Body of pancreas (tissue), 4 donors: ENCODE measurements at regions not wholly inside any gene's neighbourhood (a gene's known extent, or its start where the extent isn't known, plus 50 kb on each side); places are given as distances from the start of the nearest gene placed in this dataset.

Experiments used
- POLR2A ChIP-seq, 3 donors: fragments of 450-650 bp; IDR thresholded peaks; one replicate each; pipeline ENCODE4 v1.6.1; 2016; ENCODE audit warnings: antibody characterized with exemption in 3 of 3, mild to moderate bottlenecking in 2 of 3
- TF ChIP-seq, protein P1 (sequence below), 7 experiments: fragments of 450-650 bp in 4 of 7; fragments of 200-600 bp in 3 of 7; sonication (generic) in 3 of 7; IDR thresholded peaks; one replicate each; pipeline ENCODE4 v1.5.1; 2016 to 2019; ENCODE audit warnings: antibody characterized with exemption in 7 of 7

DNA sequence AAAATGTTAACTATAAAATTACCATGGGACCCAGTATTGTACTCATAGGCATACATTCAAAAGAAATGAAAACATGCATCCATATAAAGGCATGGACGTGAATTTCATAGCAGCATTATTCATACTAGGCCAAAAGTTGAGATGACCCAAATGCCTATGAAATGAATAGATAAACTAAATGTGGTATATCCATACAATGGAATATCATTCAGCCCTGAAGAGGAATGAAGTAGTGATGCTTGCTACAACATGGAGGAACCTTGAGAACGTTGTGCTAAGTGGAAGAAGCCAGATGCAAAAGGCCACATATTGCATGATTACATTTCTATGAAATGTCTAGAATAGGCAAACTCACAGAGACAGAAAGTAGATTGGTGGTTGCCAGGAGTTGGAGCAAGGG is 127.1 kb upstream of the IPO9 start:
- TF ChIP-seq, protein P1, sequence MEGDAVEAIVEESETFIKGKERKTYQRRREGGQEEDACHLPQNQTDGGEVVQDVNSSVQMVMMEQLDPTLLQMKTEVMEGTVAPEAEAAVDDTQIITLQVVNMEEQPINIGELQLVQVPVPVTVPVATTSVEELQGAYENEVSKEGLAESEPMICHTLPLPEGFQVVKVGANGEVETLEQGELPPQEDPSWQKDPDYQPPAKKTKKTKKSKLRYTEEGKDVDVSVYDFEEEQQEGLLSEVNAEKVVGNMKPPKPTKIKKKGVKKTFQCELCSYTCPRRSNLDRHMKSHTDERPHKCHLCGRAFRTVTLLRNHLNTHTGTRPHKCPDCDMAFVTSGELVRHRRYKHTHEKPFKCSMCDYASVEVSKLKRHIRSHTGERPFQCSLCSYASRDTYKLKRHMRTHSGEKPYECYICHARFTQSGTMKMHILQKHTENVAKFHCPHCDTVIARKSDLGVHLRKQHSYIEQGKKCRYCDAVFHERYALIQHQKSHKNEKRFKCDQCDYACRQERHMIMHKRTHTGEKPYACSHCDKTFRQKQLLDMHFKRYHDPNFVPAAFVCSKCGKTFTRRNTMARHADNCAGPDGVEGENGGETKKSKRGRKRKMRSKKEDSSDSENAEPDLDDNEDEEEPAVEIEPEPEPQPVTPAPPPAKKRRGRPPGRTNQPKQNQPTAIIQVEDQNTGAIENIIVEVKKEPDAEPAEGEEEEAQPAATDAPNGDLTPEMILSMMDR (IDR thresholded peaks at IDR 0.05), result no peak
- no peak for TF ChIP-seq POLR2A (IDR thresholded peaks at IDR 0.05)
